ENCODE measurements at regions not wholly inside any gene's neighbourhood (a gene's known extent, or its start where the extent isn't known, plus 50 kb on each side); places are given as distances from the start of the nearest gene placed in this dataset.
"Not testable (repeated sequence)": the region's sequence is repeated elsewhere in the genome, so short reads cannot be mapped to it uniquely, and the experiment has no call there.

DNA sequence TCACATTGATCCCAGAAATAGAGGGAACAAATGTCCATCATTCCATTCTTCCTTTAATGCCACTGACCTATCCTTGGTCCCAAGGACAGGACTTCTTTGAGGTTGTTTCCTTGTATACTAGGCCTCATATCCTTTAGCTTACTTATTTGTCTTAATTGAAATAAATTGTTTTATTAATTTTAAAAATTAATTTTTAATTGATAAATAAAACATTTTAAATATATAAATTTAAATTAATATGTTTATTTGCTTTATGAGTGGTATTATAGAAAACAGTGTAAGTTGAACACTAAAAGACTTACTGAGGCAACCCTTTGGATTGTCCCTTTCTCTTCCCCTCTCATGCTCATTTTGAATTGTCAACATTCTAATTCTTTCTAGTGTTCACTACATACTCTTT is 556.9 kb upstream of the NUDT12 start:
- no peak for DNase-seq (ENCODE audit: low read depth)

DNA sequence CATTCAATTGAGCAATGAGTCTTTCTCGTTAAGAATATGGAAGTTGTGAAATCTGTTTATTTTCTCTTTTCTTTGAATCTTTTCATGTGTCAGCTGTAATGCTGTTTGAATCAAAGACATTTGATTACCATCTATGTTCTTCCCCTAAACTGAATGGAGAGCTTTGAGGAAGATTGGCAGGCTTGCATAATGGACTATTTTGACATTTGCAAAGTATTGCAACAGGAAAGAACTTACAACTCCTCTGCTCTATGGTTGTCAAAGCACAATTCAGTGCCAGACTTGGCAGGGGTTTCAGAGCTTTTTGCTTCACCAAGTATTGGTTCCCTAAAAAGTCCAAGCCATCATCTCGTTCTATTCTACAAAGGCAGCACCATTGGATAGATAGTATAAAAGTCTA is 549.0 kb upstream of the NUDT12 start:
- no peak for DNase-seq (ENCODE audit: low read depth)

DNA sequence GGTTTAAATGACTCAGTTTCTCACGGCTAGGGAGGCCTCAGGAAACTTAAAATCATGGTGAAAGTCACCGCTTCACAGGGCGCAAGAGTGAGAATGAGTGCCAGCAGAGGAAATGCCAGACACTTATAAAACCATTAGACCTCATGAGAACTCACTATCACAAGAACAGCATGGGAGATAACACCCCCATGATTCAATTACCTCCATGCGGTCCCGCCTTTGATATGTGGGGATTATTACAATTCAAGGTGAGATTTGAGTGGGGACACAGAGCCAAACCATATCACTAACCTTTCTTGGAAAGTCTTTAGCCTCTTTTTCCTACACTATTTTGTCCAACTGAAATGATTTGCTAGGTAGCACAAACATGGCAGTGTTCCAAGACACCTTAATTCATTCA is 533.9 kb upstream of the NUDT12 start:
- no peak for DNase-seq (ENCODE audit: low read depth)

DNA sequence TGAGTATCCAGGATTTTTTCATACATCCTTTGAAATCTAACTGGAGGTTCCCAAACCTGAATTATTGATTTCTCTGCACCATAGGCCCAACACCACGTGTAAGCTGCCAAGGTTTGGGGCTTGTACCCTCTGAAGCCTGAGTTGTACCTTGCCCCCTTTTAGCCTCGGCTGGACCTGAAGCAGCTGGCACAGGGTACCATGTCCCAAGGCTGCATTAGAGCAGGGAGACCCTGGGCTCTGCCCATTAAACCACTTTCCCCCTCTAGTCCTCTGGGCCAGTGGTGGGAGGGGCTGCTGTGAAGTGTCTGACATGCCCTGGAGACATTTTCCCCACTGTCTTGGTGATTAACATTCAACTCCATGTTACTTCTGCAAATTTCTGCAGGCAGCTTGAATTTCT is 532.9 kb upstream of the NUDT12 start:
- DNase-seq (ENCODE audit: low read depth): no peak

DNA sequence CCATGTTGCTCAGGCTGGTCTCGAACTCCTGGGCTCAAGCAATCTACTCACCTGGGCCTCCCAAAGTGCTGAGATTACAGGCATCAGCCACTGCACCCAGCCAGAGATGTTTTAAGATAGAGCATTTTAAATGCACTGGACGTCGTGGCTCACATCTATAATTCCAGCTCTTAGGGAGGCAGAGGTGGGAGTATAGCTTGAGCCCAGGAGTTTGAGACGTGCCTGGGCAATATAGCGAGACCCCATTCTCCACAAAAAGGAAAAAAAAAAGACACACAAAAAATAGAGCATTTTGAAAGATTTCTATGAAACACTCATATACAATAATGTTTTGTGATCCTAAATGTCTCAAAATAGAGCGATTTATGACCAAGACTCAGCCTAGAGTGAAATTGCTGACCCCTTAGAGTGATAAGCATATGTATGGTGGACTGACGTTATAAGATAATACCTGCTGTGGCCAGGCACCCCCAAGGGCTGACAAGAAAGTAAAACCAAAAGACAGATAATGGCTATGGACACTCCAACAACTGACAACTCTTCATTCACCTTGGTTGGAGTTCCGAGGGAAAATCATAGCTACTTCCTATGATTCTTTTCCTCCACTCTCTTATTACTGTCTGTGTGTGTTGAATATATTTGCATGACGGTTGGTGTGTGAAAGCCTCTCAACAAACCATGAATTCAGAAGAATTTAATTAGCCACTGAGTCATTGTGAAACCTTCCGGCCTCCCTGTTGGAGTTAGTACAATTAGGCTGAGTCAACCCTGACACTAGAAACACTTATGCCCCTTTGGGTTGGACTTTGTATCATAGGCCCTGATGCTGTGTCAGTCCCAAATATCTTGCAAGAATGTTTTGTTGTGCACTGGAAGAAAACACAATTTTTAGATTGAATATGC is 526.5 kb upstream of the NUDT12 start:
- DNase-seq (ENCODE audit: low read depth): no peak

DNA sequence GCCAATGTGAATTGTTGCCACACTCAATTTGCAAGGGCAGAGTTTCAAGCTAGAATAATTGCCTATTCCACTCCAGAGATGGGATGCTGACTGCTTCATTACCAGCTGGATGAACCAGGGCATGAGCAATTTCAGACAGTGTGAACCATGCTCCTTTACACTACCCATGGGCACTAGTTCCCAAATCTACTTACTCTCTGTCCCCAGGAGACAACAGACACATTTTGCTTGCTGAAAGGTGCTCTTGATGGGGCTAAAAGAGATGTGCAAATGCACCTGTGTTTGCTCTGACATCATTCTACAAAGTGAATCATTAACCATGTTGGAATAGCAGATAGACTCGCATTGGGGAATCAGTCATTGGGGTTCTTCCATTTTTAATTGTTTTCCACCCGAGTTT is 522.3 kb upstream of the NUDT12 start:
- no peak for DNase-seq (ENCODE audit: low read depth)

DNA sequence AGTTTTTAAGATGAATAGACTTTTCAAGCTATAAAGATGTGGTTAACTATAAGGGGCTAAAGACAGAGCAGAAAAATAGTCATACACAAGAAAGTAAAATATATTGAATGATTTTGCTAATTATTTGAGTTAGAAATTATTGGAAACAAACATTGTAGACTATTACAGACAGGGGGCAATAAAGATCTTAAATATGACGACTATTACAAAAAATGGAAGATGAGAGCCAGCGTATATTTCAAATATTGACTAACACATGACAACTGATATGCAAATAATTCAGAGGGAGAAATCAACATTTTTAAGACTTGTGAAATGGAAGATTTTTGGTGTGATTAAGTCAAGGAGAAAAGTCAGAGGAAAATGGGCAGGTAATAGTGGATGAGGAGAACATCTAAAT is 520.2 kb upstream of the NUDT12 start:
- no peak for DNase-seq (ENCODE audit: low read depth)

DNA sequence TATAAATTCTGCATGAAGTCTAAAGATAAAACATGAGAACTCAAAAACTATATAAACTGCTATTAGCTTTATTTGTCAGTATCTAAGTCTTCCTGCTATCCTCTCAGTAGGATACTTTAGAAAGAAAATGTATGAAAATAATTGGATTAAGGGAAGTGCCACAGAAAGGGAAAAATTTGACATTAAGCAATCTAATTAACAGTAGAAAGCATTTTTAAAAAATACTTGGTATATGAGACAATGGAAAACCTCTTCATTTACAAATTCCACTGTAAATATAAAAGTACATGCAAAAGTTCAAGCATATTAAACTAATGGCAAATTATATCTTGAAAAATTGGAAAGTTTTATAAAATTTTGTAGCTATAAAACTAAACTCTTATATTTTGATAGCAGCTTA is 518.6 kb upstream of the NUDT12 start:
- DNase-seq (ENCODE audit: low read depth): no peak

DNA sequence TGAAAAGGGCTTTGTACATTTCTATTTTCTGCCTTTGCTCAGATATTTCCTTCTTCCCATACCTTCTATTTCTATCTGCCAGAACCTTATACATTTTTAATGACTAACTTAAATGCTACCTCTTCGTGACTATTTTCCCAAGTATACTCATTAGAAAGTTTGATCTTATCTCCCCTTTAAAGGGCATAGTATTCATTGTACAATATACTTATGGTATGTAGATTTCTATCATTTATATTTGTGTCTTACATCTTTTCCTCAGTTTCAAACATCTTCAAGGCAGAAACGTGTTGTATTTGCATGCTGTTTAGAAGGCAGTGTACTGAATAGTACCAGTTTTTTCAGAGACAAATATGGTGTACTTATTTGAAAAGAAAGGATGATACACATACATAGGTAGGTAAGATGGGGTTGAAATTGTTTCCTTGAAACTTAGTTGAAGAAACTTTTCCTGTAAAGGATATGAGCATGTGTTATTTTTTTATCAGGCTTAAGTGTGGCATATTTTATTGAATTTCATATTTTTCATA is 518.1 kb upstream of the NUDT12 start:
- DNase-seq (ENCODE audit: low read depth): no peak

DNA sequence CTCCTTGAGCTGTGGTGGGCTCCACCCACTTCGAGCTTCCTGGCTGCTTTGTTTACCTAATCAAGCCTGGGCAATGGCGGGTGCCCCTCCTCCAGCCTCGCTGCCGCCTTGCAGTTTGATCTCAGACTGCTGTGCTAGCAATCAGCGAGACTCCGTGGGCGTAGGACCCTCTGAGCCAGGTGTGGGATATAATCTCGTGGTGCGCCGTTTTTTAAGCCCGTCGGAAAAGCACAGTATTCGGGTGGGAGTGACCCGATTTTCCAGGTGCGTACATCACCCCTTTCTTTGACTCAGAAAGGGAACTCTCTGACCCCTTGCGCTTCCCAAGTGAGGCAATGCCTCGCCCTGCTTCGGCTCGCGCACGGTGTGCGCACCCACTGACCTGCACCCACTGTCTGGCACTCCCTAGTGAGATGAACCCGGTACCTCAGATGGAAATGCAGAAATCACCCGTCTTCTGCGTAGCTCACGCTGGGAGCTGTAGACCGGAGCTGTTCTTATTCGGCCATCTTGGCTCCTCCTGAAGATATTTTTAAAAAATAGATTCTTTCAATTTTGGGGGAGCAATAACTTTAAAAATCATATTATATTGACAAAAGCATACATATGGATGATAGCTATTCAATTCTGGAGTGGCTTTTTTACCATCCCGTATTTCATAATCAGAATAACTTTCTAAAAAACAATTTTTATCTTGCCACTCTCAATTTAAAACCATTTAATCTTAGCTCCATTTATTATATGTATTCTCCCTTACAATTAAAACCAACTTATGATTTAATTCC is 517.5 kb upstream of the NUDT12 start:
- DNase-seq (ENCODE audit: low read depth): not testable (repeated sequence)

DNA sequence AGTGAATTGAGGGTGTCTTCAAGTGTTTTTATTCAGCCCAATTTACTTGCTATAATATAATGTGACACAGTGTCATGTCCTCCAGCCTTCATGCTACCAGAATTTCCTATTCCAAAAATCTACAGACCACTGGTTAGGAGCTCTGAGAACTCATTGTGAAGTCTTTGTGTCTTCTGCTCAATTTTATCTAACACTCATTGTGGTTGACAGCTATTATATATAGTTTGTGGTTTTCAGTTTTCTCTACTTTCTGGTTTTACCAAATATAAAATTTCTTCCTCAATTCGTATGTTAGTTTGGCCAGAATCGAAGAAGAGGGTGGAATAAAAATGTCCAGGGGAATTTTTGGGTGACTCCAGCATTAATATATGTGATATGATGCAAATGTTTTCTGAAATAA is 509.3 kb upstream of the NUDT12 start:
- DNase-seq (ENCODE audit: low read depth): no peak

DNA sequence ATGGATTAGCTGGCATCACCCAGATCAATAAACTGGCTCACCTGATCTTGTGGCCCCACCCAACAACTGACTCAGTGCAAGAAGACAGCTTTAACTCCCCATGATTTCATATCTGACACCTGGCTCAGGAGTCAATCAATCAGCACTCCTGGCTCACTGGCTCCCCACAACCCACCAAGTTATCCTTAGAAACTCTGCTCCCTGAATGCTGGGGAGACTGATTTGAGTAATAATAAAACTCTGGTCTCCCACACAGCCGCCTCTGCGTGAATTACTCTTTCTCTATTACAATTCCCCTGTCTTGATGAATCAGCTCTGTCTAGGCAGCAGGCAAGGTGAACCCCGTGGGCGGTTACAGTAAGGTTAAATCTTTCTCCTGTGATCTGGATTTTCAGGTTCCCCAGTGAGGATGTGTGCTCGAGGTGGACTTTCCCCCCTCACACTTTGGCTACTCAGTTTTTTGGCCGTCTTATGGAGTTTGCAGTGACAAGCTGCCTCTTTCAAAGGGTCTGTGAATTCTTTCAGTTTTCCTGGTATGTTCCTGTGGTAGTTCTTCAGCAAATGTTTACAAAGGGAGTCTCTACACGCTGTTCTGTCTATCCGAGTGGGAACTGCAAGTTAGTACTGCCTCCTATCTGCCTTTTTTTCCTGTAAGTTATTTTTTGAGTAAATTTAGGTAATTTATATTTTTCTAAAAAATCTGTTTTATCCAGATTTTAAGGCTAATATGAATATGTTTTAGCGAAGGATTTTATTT is 500.2 kb upstream of the NUDT12 start:
- DNase-seq (ENCODE audit: low read depth): no peak

DNA sequence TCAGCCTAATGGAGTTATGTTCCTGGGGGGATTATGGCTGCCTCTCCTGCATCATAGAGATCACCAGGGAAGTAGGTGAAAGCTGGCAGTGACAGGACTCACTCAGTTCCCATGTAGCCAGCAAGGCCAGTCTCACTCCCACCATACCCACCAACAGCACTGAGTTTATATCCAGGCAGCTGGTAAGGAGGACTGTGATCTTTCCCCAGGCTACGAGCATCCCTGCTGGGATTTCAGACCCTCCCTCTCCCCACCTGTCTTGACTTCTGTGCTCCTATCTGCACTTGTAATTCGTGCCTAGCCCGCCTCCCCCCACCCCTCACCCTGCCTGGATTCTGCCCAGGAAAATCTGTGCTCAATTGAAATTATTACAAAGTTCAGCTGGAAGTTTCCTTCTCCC is 499.1 kb upstream of the NUDT12 start:
- no peak for DNase-seq (ENCODE audit: low read depth)

DNA sequence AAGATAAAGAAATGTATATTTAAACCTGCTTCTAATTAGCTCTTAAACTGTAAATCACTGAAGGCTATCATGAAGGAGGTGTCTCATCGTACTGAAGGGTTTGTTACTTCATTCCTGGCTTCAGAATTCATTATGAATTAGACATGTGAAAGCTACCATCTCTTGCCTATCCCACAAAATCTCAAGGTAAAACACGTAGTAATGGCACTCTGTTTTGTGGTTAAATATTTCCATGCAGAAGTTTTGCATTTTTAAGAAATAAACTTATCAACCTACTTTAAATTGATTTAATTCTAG is 490.7 kb upstream of the NUDT12 start:
- DNase-seq (ENCODE audit: low read depth): no peak

DNA sequence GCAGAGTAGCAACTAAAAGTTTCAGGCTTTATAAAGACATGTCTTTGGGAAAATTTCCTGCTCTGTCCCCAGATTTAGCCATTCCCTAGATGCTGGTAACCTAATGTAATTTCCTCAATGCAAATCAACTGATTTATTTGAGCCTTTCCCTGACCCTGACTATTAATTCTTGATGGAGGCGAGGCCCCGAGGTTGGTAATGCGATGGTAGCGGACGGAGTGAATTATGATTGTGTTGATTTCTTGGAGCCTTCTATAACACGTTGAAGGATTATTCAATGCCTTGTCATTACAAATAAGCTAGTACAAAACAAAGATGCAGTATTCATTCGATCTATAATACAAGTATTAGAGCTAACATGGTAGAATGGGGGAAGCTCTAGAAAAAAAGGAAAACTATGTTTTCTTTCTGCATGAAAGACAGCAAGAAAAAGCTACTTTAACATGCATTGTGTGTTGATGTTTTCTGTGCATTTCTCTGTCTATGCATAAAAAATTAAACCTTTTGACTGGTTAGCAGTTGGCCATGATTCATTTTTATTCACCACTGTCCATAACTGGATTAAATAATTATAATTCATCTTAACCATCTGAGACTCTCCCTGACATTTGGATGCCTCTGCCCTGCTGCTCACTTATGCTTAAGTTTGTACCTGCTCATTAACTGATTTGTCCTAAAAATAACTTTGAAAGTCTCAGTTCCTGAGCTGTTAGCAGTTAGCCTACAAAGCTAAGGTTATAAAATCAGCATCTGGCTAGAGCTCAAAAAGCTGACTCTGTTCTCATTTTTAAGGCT is 490.2 kb upstream of the NUDT12 start:
- DNase-seq (ENCODE audit: low read depth): no peak

DNA sequence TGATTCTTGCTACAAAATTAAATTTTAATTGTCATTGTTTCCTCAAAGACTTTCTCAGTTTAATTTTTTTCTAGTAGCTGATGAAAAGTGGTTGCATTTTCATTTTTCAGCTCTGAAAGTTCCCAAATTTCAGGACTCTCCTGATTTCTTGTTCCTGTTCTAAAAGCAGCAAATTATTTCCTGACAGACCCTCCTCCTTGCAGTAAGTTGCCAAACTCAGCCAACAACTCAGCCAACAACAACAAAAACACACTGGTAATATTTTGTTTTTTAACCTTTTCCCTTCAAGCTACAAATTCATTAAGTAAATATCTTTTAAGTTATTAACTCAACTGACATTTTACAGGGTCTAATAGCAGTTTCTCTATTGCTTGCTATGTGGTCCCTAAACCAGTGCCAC is 487.8 kb upstream of the NUDT12 start:
- DNase-seq (ENCODE audit: low read depth): no peak

DNA sequence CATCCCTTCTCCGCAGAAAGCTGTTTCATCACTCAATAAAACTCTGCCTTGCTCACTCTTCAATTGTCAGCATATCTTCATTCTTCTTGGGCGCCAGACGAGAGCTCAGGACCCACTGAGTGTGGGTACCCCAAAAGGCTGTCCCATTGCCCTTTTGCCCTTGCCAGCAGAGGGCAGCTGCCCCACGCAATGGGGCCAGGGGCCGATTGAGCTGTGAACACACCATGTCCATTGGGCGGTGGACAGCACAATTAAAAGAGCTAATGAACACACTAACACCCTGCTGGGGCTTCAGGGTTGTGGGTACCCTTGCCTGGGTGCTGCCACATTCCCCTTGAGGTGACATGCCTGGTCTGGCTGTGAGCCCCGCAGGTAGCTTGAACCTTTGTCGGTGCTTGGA is 487.2 kb upstream of the NUDT12 start:
- no peak for DNase-seq (ENCODE audit: low read depth)

DNA sequence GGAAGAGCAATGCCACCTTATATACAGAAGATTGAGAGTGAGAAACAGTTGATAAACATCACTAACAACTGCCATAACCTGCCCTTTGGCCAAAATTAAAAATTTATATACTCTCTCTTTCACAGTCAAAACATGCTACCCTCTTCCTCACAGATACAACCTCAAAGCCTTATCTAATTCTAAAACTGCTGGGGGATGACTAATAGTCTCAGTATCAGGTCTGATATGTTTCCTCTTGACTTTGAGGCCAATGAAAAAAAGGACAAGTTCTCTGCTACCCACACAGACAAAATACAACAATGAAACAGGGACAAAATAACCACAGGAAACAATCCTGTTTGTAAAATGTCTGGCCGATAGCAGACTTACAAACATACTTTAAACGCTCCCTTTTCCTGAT is 485.6 kb upstream of the NUDT12 start:
- no peak for DNase-seq (ENCODE audit: low read depth)

DNA sequence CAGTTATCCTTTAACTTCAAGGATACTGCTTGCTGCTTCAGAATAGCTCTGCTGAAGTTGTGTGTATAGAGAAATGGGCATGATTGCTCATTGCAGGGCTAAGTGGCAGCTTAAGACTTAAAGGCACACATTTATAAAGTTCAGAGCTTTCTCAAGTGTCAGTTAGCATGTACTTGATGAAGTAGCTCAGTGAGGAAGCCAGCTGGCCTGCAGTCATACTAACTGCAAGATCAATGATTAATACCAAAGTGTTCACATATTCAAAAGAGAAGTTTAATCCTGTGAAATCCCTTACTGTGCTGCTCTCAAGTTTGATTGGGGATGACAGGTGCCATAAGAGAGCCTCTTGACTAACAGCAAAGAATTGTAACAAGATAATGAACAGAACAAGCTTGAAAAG is 483.4 kb upstream of the NUDT12 start:
- DNase-seq (ENCODE audit: low read depth): no peak

DNA sequence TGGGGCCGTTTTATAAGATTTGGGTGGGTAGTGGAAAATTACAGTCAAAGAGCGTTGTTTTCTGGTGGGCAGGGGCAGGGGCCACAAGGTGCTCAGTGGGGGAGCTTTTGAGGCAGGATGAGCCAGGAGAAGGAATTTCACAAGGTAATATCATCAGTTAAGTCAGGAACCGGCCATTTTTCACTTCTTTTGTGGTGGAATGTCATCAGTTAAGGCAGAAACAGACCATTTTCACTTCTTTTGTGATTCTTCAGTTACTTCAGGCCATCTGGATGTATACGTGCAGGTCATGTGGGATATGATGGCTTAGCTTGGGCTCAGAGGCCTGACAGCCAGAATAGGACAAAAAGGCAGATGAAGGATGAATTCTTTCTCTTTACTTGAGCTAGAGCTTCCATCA is 477.3 kb upstream of the NUDT12 start:
- DNase-seq (ENCODE audit: low read depth): not testable (repeated sequence)

DNA sequence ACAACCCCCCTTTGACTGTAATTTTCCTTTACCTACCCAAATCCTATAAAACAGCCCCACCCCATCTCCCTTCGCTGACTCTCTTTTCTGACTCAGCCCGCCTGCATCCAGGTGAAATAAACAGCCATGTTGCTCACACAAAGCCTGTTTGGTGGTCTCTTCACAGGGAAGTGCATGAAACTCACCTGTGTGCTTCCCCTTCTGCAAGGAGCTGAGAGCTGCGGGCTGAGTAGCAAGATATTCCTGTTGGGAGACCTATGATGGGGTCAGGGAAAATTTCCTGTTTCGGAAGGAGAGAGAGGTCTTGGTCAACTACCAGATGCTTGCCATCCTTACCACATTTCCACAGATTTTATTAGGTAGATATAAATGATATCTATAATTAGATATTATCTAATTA is 474.5 kb upstream of the NUDT12 start:
- DNase-seq (ENCODE audit: low read depth): not testable (repeated sequence)

DNA sequence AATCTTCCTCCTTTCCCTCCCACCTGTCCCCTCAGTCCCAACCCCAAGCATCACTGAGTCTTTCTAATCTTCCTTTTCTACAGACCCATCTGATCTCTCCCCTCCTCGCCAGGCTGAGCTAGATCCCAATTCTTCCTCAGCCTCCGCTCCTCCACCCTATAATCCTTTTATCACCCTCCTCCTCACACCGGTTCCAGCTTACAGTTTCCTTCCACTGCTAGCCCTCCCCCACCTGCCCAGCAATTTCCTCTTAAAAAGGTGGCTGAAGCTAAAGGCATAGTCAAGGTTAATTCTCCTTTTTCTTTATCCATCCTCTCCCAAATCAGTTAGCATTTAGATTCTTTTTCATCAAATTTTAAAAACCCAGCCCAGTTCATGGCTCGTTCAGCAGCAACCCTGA is 470.6 kb upstream of the NUDT12 start:
- not testable (repeated sequence) for DNase-seq (ENCODE audit: low read depth)
